ENCODE measurements at regions not wholly inside any gene's neighbourhood (a gene's known extent, or its start where the extent isn't known, plus 50 kb on each side); places are given as distances from the start of the nearest gene placed in this dataset.

GRCh38 chr2:234747032-234747431 lies 204.8 kb upstream of the SH3BP4 start:
- TF ChIP-seq TCF12 (IDR thresholded peaks at IDR 0.05; ENCODE audit: low read depth) (no peak), TAF1 (IDR thresholded peaks at IDR 0.05; ENCODE audit: low read depth) (no peak), YY1 (IDR thresholded peaks at IDR 0.05; ENCODE audit: low read depth) (no peak)
